ENCODE measurements at regions not wholly inside any gene's neighbourhood (a gene's known extent, or its start where the extent isn't known, plus 50 kb on each side); places are given as distances from the start of the nearest gene placed in this dataset.
"Not testable (repeated sequence)": the region's sequence is repeated elsewhere in the genome, so short reads cannot be mapped to it uniquely, and the experiment has no call there.

GRCh38 chr4:114320126-114320525 is 278.5 kb upstream of the UGT8 start:
- H3K36me3 Mint-ChIP-seq (ENCODE audit: low read depth): no peaks in the 10 kb centered on the region
- DNase-seq (no peak), ATAC-seq (no peak)
- H3K4me1 Mint-ChIP-seq (ENCODE audit: low read depth): no peaks in the 10 kb centered on the region
- CTCF ChIA-PET: no interaction called here
- POLR2A ChIA-PET: no interaction called here
- H3K9me3 Mint-ChIP-seq (ENCODE audit: insufficient read depth): no peaks in the 10 kb centered on the region
- H3K4me3 Mint-ChIP-seq: no peak overlapping the region
- no peak overlapping the region for H3K27ac Mint-ChIP-seq
- no peaks in the 10 kb centered on the region for H3K27me3 Mint-ChIP-seq (ENCODE audit: low read depth)

GRCh38 chr4:114321366-114321765 is 277.2 kb upstream of the UGT8 start:
- Mint-ChIP-seq H3K4me1 (ENCODE audit: low read depth) (no peaks in the 10 kb centered on the region), H3K9me3 (ENCODE audit: insufficient read depth) (no peaks in the 10 kb centered on the region), H3K4me3 (no peak overlapping the region), H3K36me3 (ENCODE audit: low read depth) (no peaks in the 10 kb centered on the region), H3K27ac (no peak overlapping the region), H3K27me3 (ENCODE audit: low read depth) (no peaks in the 10 kb centered on the region)
- ChIA-PET CTCF (no interaction called here), POLR2A (no interaction called here)
- ATAC-seq (no peak), DNase-seq (no peak)

GRCh38 chr4:114323841-114324240 is 274.8 kb upstream of the UGT8 start:
- ATAC-seq: no peak
- Mint-ChIP-seq H3K27ac (no peak overlapping the region), H3K4me1 (ENCODE audit: low read depth) (no peaks in the 10 kb centered on the region), H3K36me3 (ENCODE audit: low read depth) (no peaks in the 10 kb centered on the region), H3K4me3 (no peak overlapping the region), H3K9me3 (ENCODE audit: insufficient read depth) (no peaks in the 10 kb centered on the region), H3K27me3 (ENCODE audit: low read depth) (no peaks in the 10 kb centered on the region)
- CTCF ChIA-PET: no interaction called here
- POLR2A ChIA-PET: no interaction called here
- no peak for DNase-seq

- CTCF ChIA-PET: no interaction called here
- no peak for DNase-seq
- no peaks in the 10 kb centered on the region for H3K36me3 Mint-ChIP-seq (ENCODE audit: low read depth)
- ATAC-seq: no peak
- no peak overlapping the region for H3K27ac Mint-ChIP-seq
- POLR2A ChIA-PET: no interaction called here
- no peak overlapping the region for H3K4me3 Mint-ChIP-seq
- no peaks in the 10 kb centered on the region for H3K4me1 Mint-ChIP-seq (ENCODE audit: low read depth)
- H3K27me3 Mint-ChIP-seq (ENCODE audit: low read depth): no peaks in the 10 kb centered on the region
- no peaks in the 10 kb centered on the region for H3K9me3 Mint-ChIP-seq (ENCODE audit: insufficient read depth)
Measured at GRCh38 chr4:114326358-114326757, 272.2 kb upstream of the UGT8 start.

- Mint-ChIP-seq H3K9me3 (ENCODE audit: insufficient read depth) (no peaks in the 10 kb centered on the region), H3K27ac (no peak overlapping the region), H3K4me1 (ENCODE audit: low read depth) (no peaks in the 10 kb centered on the region), H3K4me3 (no peak overlapping the region), H3K27me3 (ENCODE audit: low read depth) (no peaks in the 10 kb centered on the region), H3K36me3 (ENCODE audit: low read depth) (no peaks in the 10 kb centered on the region)
- no peak for DNase-seq
- no peak for ATAC-seq
- POLR2A ChIA-PET: no interaction called here
- CTCF ChIA-PET: no interaction called here
Measured at GRCh38 chr4:114332119-114332518, 266.5 kb upstream of the UGT8 start.

GRCh38 chr4:114334363-114334762 is 264.2 kb upstream of the UGT8 start:
- ATAC-seq; H3K9me3 Mint-ChIP-seq (ENCODE audit: insufficient read depth); H3K4me1 Mint-ChIP-seq (ENCODE audit: low read depth); H3K27ac Mint-ChIP-seq; POLR2A ChIA-PET; DNase-seq; CTCF ChIA-PET; H3K36me3 Mint-ChIP-seq (ENCODE audit: low read depth); H3K4me3 Mint-ChIP-seq; H3K27me3 Mint-ChIP-seq (ENCODE audit: low read depth): not testable (repeated sequence)

- H3K4me1 Mint-ChIP-seq (ENCODE audit: low read depth): no peaks in the 10 kb centered on the region
- CTCF ChIA-PET: no interaction called here
- no peaks in the 10 kb centered on the region for H3K9me3 Mint-ChIP-seq (ENCODE audit: insufficient read depth)
- no peak overlapping the region for H3K4me3 Mint-ChIP-seq
- no peaks in the 10 kb centered on the region for H3K36me3 Mint-ChIP-seq (ENCODE audit: low read depth)
- no peak for DNase-seq
- POLR2A ChIA-PET: no interaction called here
- H3K27ac Mint-ChIP-seq: no peak overlapping the region
- no peaks in the 10 kb centered on the region for H3K27me3 Mint-ChIP-seq (ENCODE audit: low read depth)
- no peak for ATAC-seq
Measured at GRCh38 chr4:114334884-114335330, 263.7 kb upstream of the UGT8 start.

- DNase-seq (no peak), ATAC-seq (no peak)
- Mint-ChIP-seq H3K27me3 (ENCODE audit: low read depth) (no peaks in the 10 kb centered on the region), H3K4me1 (ENCODE audit: low read depth) (no peaks in the 10 kb centered on the region), H3K27ac (no peak overlapping the region), H3K36me3 (ENCODE audit: low read depth) (no peaks in the 10 kb centered on the region), H3K9me3 (ENCODE audit: insufficient read depth) (no peaks in the 10 kb centered on the region), H3K4me3 (no peak overlapping the region)
- CTCF ChIA-PET: no interaction called here
- POLR2A ChIA-PET: no interaction called here
Measured at GRCh38 chr4:114335339-114335738, 263.3 kb upstream of the UGT8 start.

GRCh38 chr4:114343015-114343414 is 255.6 kb upstream of the UGT8 start:
- CTCF ChIA-PET: no interaction called here
- Mint-ChIP-seq H3K27me3 (ENCODE audit: low read depth) (no peaks in the 10 kb centered on the region), H3K4me1 (ENCODE audit: low read depth) (no peaks in the 10 kb centered on the region), H3K9me3 (ENCODE audit: insufficient read depth) (no peaks in the 10 kb centered on the region), H3K4me3 (no peak overlapping the region), H3K36me3 (ENCODE audit: low read depth) (no peaks in the 10 kb centered on the region), H3K27ac (no peak overlapping the region)
- no peak for ATAC-seq
- no peak for DNase-seq
- POLR2A ChIA-PET: no interaction called here

GRCh38 chr4:114349543-114350175 is 248.9 kb upstream of the UGT8 start:
- no peaks in the 10 kb centered on the region for H3K4me1 Mint-ChIP-seq (ENCODE audit: low read depth)
- no peaks in the 10 kb centered on the region for H3K9me3 Mint-ChIP-seq (ENCODE audit: insufficient read depth)
- no peak overlapping the region for H3K27ac Mint-ChIP-seq
- DNase-seq (no peak), ATAC-seq (no peak)
- CTCF ChIA-PET: no interaction called here
- no peaks in the 10 kb centered on the region for H3K36me3 Mint-ChIP-seq (ENCODE audit: low read depth)
- POLR2A ChIA-PET: no interaction called here
- no peak overlapping the region for H3K4me3 Mint-ChIP-seq
- no peaks in the 10 kb centered on the region for H3K27me3 Mint-ChIP-seq (ENCODE audit: low read depth)

GRCh38 chr4:114358901-114359300 is 239.7 kb upstream of the UGT8 start:
- Mint-ChIP-seq H3K4me3 (no peak overlapping the region), H3K27me3 (ENCODE audit: low read depth) (no peaks in the 10 kb centered on the region), H3K4me1 (ENCODE audit: low read depth) (no peaks in the 10 kb centered on the region), H3K27ac (no peak overlapping the region), H3K36me3 (ENCODE audit: low read depth) (no peaks in the 10 kb centered on the region), H3K9me3 (ENCODE audit: insufficient read depth) (no peaks in the 10 kb centered on the region)
- CTCF ChIA-PET: no interaction called here
- no peak for DNase-seq
- POLR2A ChIA-PET: no interaction called here
- ATAC-seq: no peak

GRCh38 chr4:114361249-114361648 is 237.4 kb upstream of the UGT8 start:
- Mint-ChIP-seq H3K27me3 (ENCODE audit: low read depth) (no peaks in the 10 kb centered on the region), H3K4me1 (ENCODE audit: low read depth) (no peaks in the 10 kb centered on the region), H3K36me3 (ENCODE audit: low read depth) (no peaks in the 10 kb centered on the region), H3K4me3 (no peak overlapping the region), H3K9me3 (ENCODE audit: insufficient read depth) (no peaks in the 10 kb centered on the region), H3K27ac (no peak overlapping the region)
- CTCF ChIA-PET: no interaction called here
- no peak for DNase-seq
- ATAC-seq: no peak
- POLR2A ChIA-PET: no interaction called here

- CTCF ChIA-PET: no interaction called here
- no peak for ATAC-seq
- H3K4me1 Mint-ChIP-seq (ENCODE audit: low read depth): no peaks in the 10 kb centered on the region
- H3K27ac Mint-ChIP-seq: no peak overlapping the region
- peaks cover 3% of the 10 kb centered on the region for H3K27me3 Mint-ChIP-seq (ENCODE audit: low read depth)
- POLR2A ChIA-PET: no interaction called here
- DNase-seq: no peak
- no peaks in the 10 kb centered on the region for H3K36me3 Mint-ChIP-seq (ENCODE audit: low read depth)
- no peaks in the 10 kb centered on the region for H3K9me3 Mint-ChIP-seq (ENCODE audit: insufficient read depth)
- no peak overlapping the region for H3K4me3 Mint-ChIP-seq
Measured at GRCh38 chr4:114364857-114365256, 233.8 kb upstream of the UGT8 start.

Data from activated CD8-positive, alpha-beta T cell treated with anti-CD3 and anti-CD28 coated beads, Interleukin-2, amount 10 ng/mL, durations not matched to agents 7 days and 5 days (primary cell).